ENCODE measurements at regions not wholly inside any gene's neighbourhood (a gene's known extent, or its start where the extent isn't known, plus 50 kb on each side); places are given as distances from the start of the nearest gene placed in this dataset.
A peak's percentile ranks its signal among the peaks of the same experiment; 100 is the strongest.

GRCh38 chr21:43364261-43364510 lies 62.7 kb downstream of the SIK1 start:
- 93 to 94% methylated on average over 6 to 7 of the region's 7 CpGs for WGBS, 2 donors
- Histone ChIP-seq H3K27ac (peak overlapping the region in 1 of 4 donors; percentile 38), H3K9me3 (no peaks in the 10 kb centered on the region), H3K27me3 (no peaks in the 10 kb centered on the region), H3K36me3 (no peaks in the 10 kb centered on the region), H3K4me1 (peaks cover 3 to 32% (median 13%) of the 10 kb centered on the region in 4 donors), H3K4me3 (no peak overlapping the region)
- ATAC-seq (ENCODE audit: low FRiP score in 2 of 2): no peak
- no peak for DNase-seq
- TF ChIP-seq POLR2AphosphoS5 (IDR thresholded peaks at IDR 0.05): no peak
- TF ChIP-seq POLR2A (IDR thresholded peaks at IDR 0.05): no peak
- TF ChIP-seq, protein P1, sequence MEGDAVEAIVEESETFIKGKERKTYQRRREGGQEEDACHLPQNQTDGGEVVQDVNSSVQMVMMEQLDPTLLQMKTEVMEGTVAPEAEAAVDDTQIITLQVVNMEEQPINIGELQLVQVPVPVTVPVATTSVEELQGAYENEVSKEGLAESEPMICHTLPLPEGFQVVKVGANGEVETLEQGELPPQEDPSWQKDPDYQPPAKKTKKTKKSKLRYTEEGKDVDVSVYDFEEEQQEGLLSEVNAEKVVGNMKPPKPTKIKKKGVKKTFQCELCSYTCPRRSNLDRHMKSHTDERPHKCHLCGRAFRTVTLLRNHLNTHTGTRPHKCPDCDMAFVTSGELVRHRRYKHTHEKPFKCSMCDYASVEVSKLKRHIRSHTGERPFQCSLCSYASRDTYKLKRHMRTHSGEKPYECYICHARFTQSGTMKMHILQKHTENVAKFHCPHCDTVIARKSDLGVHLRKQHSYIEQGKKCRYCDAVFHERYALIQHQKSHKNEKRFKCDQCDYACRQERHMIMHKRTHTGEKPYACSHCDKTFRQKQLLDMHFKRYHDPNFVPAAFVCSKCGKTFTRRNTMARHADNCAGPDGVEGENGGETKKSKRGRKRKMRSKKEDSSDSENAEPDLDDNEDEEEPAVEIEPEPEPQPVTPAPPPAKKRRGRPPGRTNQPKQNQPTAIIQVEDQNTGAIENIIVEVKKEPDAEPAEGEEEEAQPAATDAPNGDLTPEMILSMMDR (IDR thresholded peaks at IDR 0.05): no peak
- TF ChIP-seq EP300 (IDR thresholded peaks at IDR 0.05): no peak

DNA sequence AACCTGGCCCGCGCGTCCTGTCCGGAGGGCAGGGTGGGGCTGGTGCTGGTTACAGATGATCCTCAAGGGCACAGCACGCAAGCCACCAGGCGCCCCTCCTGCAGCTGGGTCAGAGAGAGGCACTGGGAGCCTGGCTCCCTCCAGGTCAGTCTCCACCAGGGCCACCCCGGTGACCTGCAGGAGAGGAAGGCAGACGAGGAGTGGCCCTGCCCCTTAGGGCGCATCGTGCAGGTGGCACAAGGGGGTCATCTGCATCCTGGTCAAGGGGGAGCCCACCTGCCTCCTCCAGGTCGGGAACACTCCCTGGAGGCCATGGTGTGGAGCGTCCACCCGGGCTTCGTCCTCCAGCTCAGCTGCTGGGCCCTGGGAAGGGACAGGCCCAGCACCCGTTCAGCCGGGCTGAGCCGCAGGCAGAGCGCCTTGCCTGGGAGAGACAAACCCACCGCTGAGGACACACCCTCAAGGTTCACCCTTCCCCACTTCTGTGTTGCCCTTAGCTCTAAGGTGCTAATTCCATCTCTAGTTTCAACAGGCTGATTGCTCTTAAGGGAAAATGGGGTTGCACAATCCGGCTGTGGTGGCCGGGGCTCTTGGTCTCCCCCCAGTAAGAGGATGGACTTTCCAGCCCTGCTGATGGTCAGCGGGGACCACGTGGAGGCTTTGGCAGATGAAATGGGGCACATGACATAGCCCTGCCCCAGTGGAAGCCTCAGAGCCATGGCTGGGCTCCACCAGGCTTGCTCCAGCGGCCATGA lies 63.2 kb downstream of the SIK1 start:
- H3K36me3 ChIP-seq: no peaks in the 10 kb centered on the region
- TF ChIP-seq POLR2A (IDR thresholded peaks at IDR 0.05): no peak
- TF ChIP-seq, protein P1 (IDR thresholded peaks at IDR 0.05): no peak
- TF ChIP-seq POLR2AphosphoS5 (IDR thresholded peaks at IDR 0.05): no peak
- no peak for TF ChIP-seq EP300 (IDR thresholded peaks at IDR 0.05)
- H3K27ac ChIP-seq: peak overlapping the region in 1 of 4 donors; percentile 80
- ATAC-seq (ENCODE audit: low FRiP score in 2 of 2) (no peak), DNase-seq (peak in 1 of 2 donors; percentile 79)
- 71 to 89% methylated on average over 11 to 24 of the region's 24 CpGs for WGBS, 2 donors
- H3K4me3 ChIP-seq: no peak overlapping the region
- H3K27me3 ChIP-seq: no peaks in the 10 kb centered on the region
- peaks cover 3 to 32% (median 13%) of the 10 kb centered on the region in 4 donors for H3K4me1 ChIP-seq
- no peaks in the 10 kb centered on the region for H3K9me3 ChIP-seq

DNA sequence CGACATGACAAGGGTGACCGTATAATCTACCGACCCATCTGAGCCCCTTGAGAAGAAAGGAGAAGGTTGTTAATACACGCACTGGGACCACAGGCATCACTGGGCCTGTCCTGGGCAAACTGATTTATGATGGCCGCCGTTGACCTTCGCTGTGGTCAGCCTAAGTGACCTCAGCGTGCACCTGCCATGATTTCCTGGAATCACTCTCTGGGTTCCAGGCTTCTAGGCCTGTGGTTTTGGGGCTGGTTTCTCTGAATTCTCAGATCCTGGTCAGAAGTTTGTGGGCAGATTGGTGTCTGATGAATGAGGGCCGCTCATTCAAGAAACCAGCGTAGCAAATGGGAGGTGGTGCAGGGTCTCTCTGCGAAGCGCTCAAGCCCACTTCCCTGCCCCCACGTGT lies 64.0 kb downstream of the SIK1 start:
- 84 to 87% methylated on average over 13 of the region's 13 CpGs for WGBS, 2 donors
- H3K36me3 ChIP-seq: no peaks in the 10 kb centered on the region
- peak overlapping the region; percentile 33 to 88 (median 82) for H3K27ac ChIP-seq
- no peak for ATAC-seq (ENCODE audit: low FRiP score in 2 of 2)
- no peak overlapping the region for H3K4me3 ChIP-seq
- no peak for TF ChIP-seq POLR2AphosphoS5 (IDR thresholded peaks at IDR 0.05)
- TF ChIP-seq POLR2A (IDR thresholded peaks at IDR 0.05): no peak
- TF ChIP-seq EP300 (IDR thresholded peaks at IDR 0.05): no peak
- TF ChIP-seq, protein P1 (IDR thresholded peaks at IDR 0.05): no peak
- no peaks in the 10 kb centered on the region for H3K9me3 ChIP-seq
- peaks cover 3 to 32% (median 13%) of the 10 kb centered on the region in 4 donors for H3K4me1 ChIP-seq
- no peak for DNase-seq
- H3K27me3 ChIP-seq: no peaks in the 10 kb centered on the region

DNA sequence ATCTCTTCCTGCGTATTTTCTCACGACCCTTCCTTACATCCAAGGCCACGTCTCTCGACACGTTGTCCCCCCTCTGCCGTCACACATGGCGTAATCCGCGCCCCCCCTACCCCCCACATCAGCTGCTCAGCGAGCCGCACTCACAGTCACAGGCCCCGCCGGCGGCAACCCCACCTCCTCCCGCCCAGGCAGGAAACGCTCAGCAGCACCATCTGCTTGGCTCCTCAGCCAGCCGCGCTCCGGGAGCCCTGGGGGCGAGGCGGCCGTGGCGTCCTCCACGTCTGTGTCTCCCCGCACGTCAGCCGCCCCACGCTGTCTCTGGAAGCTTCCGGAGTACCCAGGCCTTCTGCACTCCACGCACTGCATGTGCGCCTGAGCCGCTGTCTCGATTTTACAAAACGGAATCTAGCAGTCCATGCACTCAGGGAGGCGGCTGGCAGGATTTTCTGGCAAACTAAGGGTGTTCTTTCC lies 64.6 kb downstream of the SIK1 start:
- H3K4me3 ChIP-seq: peak overlapping the region; percentile 8 to 39 (median 20)
- no peaks in the 10 kb centered on the region for H3K27me3 ChIP-seq
- TF ChIP-seq, protein P1 (IDR thresholded peaks at IDR 0.05): peak in 1 of 6 experiments; percentile 11
- TF ChIP-seq POLR2A (IDR thresholded peaks at IDR 0.05): no peak
- TF ChIP-seq EP300 (IDR thresholded peaks at IDR 0.05): peak in 1 of 4 donors; percentile 7
- peak; percentile 61 to 63 for TF ChIP-seq POLR2AphosphoS5 (IDR thresholded peaks at IDR 0.05)
- DNase-seq (peak; percentile 59 to 92), ATAC-seq (ENCODE audit: low FRiP score in 2 of 2) (peak; percentile 67 to 79)
- no peaks in the 10 kb centered on the region for H3K9me3 ChIP-seq
- H3K36me3 ChIP-seq: no peaks in the 10 kb centered on the region
- H3K27ac ChIP-seq: peak overlapping the region; percentile 76 to 88 (median 82)
- WGBS, 2 donors: 17 to 43% methylated on average over 27 to 35 of the region's 35 CpGs
- H3K4me1 ChIP-seq: peaks cover 3 to 26% (median 13%) of the 10 kb centered on the region in 4 donors
